Liver (tissue), 8 donors: ENCODE measurements at regions not wholly inside any gene's neighbourhood (a gene's known extent, or its start where the extent isn't known, plus 50 kb on each side); places are given as distances from the start of the nearest gene placed in this dataset.

Source experiments
- DNase-seq: peaks from one replicate; pipeline ENCODE4 v3.0.0-alpha.2; 2017; ENCODE audit warnings: low spot score
- H3K27ac ChIP-seq, 2 donors: one replicate each; pipeline ENCODE4 v1.7.0; 2013; ENCODE audit warnings: inconsistent platforms in 2 of 2, low read length in 2 of 2, control low read depth in 1 of 2, low read depth in 1 of 2, mild to moderate bottlenecking in 1 of 2
- H3K27me3 ChIP-seq, 4 donors: one replicate each; pipeline versions ENCODE4 v1.6.1 to v1.7.0; 2013; ENCODE audit warnings: low read length in 3 of 4, inconsistent platforms in 1 of 4, mild to moderate bottlenecking in 1 of 4, moderate library complexity in 1 of 4; ENCODE audit not compliant: control insufficient read depth in 4 of 4, insufficient read depth in 4 of 4
- H3K36me3 ChIP-seq, 4 donors: one replicate each; pipeline versions ENCODE4 v1.6.1 to v1.7.0; 2013; ENCODE audit warnings: low read length in 3 of 4, mild to moderate bottlenecking in 3 of 4, low read depth in 1 of 4, moderate library complexity in 1 of 4; ENCODE audit not compliant: control insufficient read depth in 4 of 4, insufficient read depth in 3 of 4
- H3K4me1 ChIP-seq, 4 donors: one replicate each; pipeline versions ENCODE4 v1.6.1 to v1.7.0; 2013; ENCODE audit warnings: low read length in 3 of 4, mild to moderate bottlenecking in 3 of 4, moderate library complexity in 1 of 4; ENCODE audit not compliant: control insufficient read depth in 4 of 4, insufficient read depth in 4 of 4
- H3K4me3 ChIP-seq, 3 donors: one replicate each; pipeline versions ENCODE4 v1.6.1 to v1.7.0; 2013; ENCODE audit warnings: low read length in 3 of 3, control low read depth in 1 of 3, low read depth in 1 of 3, mild to moderate bottlenecking in 1 of 3
- H3K9ac ChIP-seq, 2 donors: one replicate each; pipeline ENCODE4 v1.7.0; 2013; ENCODE audit warnings: low read length in 2 of 2, mild to moderate bottlenecking in 2 of 2, moderate library complexity in 2 of 2, control low read depth in 1 of 2, low read depth in 1 of 2
- H3K9me3 ChIP-seq, 4 donors: one replicate each; pipeline versions ENCODE4 v1.6.1 to v1.7.0; 2013; ENCODE audit warnings: low read length in 3 of 4; ENCODE audit not compliant: control insufficient read depth in 4 of 4
- ATF3 ChIP-seq: IDR thresholded peaks from 2 replicates; pipeline ENCODE4 v1.6.1; 2016; ENCODE audit warnings: antibody characterized with exemption
- CTCF ChIP-seq: fragments of 150-350 bp; IDR thresholded peaks from 2 replicates; pipeline ENCODE4 v1.5.1; 2017; ENCODE audit warnings: improper control_type of control experiment, low read depth, low read length; ENCODE audit not compliant: missing input control
- FOXA1 ChIP-seq: IDR thresholded peaks from 2 replicates; pipeline ENCODE4 v1.6.1; 2016; ENCODE audit warnings: antibody characterized with exemption
- FOXA2 ChIP-seq: IDR thresholded peaks from 2 replicates; pipeline ENCODE4 v1.6.1; 2016; ENCODE audit warnings: antibody characterized with exemption
- GABPA ChIP-seq, 2 donors: IDR thresholded peaks in 1 of 2; conservative IDR thresholded peaks in 1 of 2; 2 replicates each; pipeline ENCODE4 v1.6.1; 2016; ENCODE audit warnings: antibody characterized with exemption in 2 of 2, mild to moderate bottlenecking in 1 of 2, moderate library complexity in 1 of 2
- HNF4A ChIP-seq, 2 donors: conservative IDR thresholded peaks; 2 replicates each; pipeline ENCODE4 v1.6.1; 2016; ENCODE audit warnings: antibody characterized with exemption in 2 of 2, mild to moderate bottlenecking in 2 of 2
- HNF4G ChIP-seq: IDR thresholded peaks from 2 replicates; pipeline ENCODE4 v1.6.1; 2016; ENCODE audit warnings: antibody characterized with exemption
- JUND ChIP-seq, 2 donors: IDR thresholded peaks; 2 replicates each; pipeline ENCODE4 v1.6.1; 2016; ENCODE audit warnings: antibody characterized with exemption in 2 of 2
- NR2F2 ChIP-seq: IDR thresholded peaks from 2 replicates; pipeline ENCODE4 v1.6.1; 2016; ENCODE audit warnings: antibody characterized with exemption
- RAD21 ChIP-seq, 2 donors: IDR thresholded peaks; 2 replicates each; pipeline ENCODE4 v1.6.1; 2016; ENCODE audit warnings: antibody characterized with exemption in 2 of 2, mild to moderate bottlenecking in 2 of 2
- REST ChIP-seq: IDR thresholded peaks from 2 replicates; pipeline ENCODE4 v1.6.1; 2016; ENCODE audit warnings: antibody characterized with exemption, mild to moderate bottlenecking
- RXRA ChIP-seq, 2 donors: IDR thresholded peaks; 2 replicates each; pipeline ENCODE4 v1.6.1; 2017 to 2018; ENCODE audit warnings: antibody characterized with exemption in 2 of 2, mild to moderate bottlenecking in 1 of 2
- SP1 ChIP-seq: IDR thresholded peaks from 2 replicates; pipeline ENCODE4 v1.6.1; 2018; ENCODE audit warnings: antibody characterized with exemption, mild to moderate bottlenecking
- TAF1 ChIP-seq: conservative IDR thresholded peaks from 2 replicates; pipeline ENCODE4 v1.6.1; 2016; ENCODE audit warnings: antibody characterized with exemption, mild to moderate bottlenecking
- YY1 ChIP-seq: IDR thresholded peaks from 2 replicates; pipeline ENCODE4 v1.6.1; 2016; ENCODE audit warnings: antibody characterized with exemption, mild to moderate bottlenecking
- whole genome bisulfite sequencing: extraction: QIAGEN DNeasy Blood & Tissue Kit; methylation state at CpG from one replicate; pipeline ENCODE4 v1.1.7; 2013; 5-methylcytosine and 5-hydroxymethylcytosine counted together
- TF ChIP-seq, protein P1 (sequence below): IDR thresholded peaks from 2 replicates; pipeline ENCODE4 v1.6.1; 2016; ENCODE audit warnings: antibody characterized with exemption
- donor health status: healthy.
- donor health status: healthy.
- donor health status: healthy.
- donor health status: healthy.
- donor health status: healthy.

DNA sequence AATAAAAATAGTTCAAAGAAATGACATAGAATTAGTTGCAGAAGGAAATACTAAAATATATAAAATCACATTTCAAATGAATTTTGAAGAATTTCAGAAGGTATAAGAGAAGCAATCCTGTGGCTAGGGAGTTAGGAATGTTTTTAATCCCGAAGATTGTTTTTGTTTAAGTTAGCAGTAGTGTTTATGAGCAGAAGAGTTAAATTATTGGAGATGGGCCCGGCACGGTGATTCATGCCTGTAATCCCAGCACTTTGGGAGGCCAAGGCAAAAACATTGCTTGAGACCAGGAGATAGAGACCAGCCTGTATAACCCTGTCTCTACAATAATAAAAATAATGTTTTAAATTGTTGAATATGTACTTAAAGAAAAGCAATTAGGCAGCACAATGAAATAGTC is 432.5 kb downstream of the MFSD1 start (continued):
- TF ChIP-seq CTCF, result no peak
- no peak for TF ChIP-seq YY1
- TF ChIP-seq, protein P1, sequence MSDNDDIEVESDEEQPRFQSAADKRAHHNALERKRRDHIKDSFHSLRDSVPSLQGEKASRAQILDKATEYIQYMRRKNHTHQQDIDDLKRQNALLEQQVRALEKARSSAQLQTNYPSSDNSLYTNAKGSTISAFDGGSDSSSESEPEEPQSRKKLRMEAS, result no peak
- TF ChIP-seq TAF1, result no peak
- TF ChIP-seq HNF4A (conservative IDR thresholded peaks at IDR 0.05), result no peak
- no peak for TF ChIP-seq FOXA1

- DNase-seq, result no peak
- H3K4me3 ChIP-seq, result no peak overlapping the region
- H3K9ac ChIP-seq, result no peak overlapping the region
- H3K9me3 ChIP-seq, result no peaks in the 10 kb centered on the region
- no peak overlapping the region for H3K27ac ChIP-seq
- H3K4me1 ChIP-seq, result no peaks in the 10 kb centered on the region
- no peaks in the 10 kb centered on the region for H3K27me3 ChIP-seq
- H3K36me3 ChIP-seq, result no peaks in the 10 kb centered on the region
- no peak for TF ChIP-seq YY1
- TF ChIP-seq FOXA2, result no peak
- no peak for TF ChIP-seq NR2F2
- TF ChIP-seq, protein P1, result no peak
- TF ChIP-seq REST, result no peak
- no peak for TF ChIP-seq HNF4A (conservative IDR thresholded peaks at IDR 0.05)
- TF ChIP-seq FOXA1, result no peak
- no peak for TF ChIP-seq GABPA (IDR thresholded peaks at IDR 0.05 in 1 of 2, conservative IDR thresholded peaks at IDR 0.05 in 1 of 2)
- TF ChIP-seq SP1, result no peak
- TF ChIP-seq RAD21 (IDR thresholded peaks at IDR 0.05), result no peak
- TF ChIP-seq TAF1, result no peak
- TF ChIP-seq RXRA (IDR thresholded peaks at IDR 0.05), result no peak
- TF ChIP-seq JUND (IDR thresholded peaks at IDR 0.05), result no peak
- TF ChIP-seq HNF4G, result no peak
- no peak for TF ChIP-seq ATF3
- 80% methylated on average over 1 of the region's 1 CpG for WGBS
Observed at GRCh38 chr3:159236321-159236720, 434.5 kb downstream of the MFSD1 start.

- H3K4me3 ChIP-seq, result no peak overlapping the region
- DNase-seq, result no peak
- no peaks in the 10 kb centered on the region for H3K27me3 ChIP-seq
- no peaks in the 10 kb centered on the region for H3K9me3 ChIP-seq
- no peaks in the 10 kb centered on the region for H3K36me3 ChIP-seq
- no peak overlapping the region for H3K9ac ChIP-seq
- WGBS, result 77% methylated on average over 3 of the region's 3 CpGs
- no peak overlapping the region for H3K27ac ChIP-seq
- no peaks in the 10 kb centered on the region for H3K4me1 ChIP-seq
- TF ChIP-seq CTCF, result no peak
Observed at GRCh38 chr3:159237226-159237625, 435.4 kb downstream of the MFSD1 start.
